ENCODE measurements at regions not wholly inside any gene's neighbourhood (a gene's known extent, or its start where the extent isn't known, plus 50 kb on each side); places are given as distances from the start of the nearest gene placed in this dataset.

- Histone ChIP-seq H3K79me2 (ENCODE audit: insufficient read depth, low read depth, low read length) (no peaks in the 10 kb centered on the region), H3K9me2 (ENCODE audit: insufficient read depth, low read length) (no peaks in the 10 kb centered on the region), H3K27ac (ENCODE audit: low read depth, low read length, poor library complexity, severe bottlenecking) (no peak overlapping the region), H3K9me3 (ENCODE audit: low read length) (no peaks in the 10 kb centered on the region), H3K36me3 (ENCODE audit: insufficient read depth, low read length) (no peaks in the 10 kb centered on the region), H4K20me1 (ENCODE audit: insufficient read depth, low read length) (no peaks in the 10 kb centered on the region), H3K4me1 (ENCODE audit: insufficient read depth, low read length, poor library complexity, severe bottlenecking) (no peaks in the 10 kb centered on the region), H3K4me3 (ENCODE audit: low read depth, low read length, poor library complexity, severe bottlenecking) (no peak overlapping the region), H2AFZ (ENCODE audit: low read length) (no peak overlapping the region), H3K4me2 (ENCODE audit: low read length) (no peak overlapping the region)
- intact Hi-C loops (cut with micrococcal nuclease; ENCODE audit: unreplicated experiment) = no loop called here
- no TSS peak for BruUV-seq (replicated peaks)
- ChIA-PET POLR2A (interaction anchor here (0.7 to 1.0 kb wide), 2 partner anchors 17 to 26 kb away, joined by 3 read pairs; no protein-coding TSS in a partner anchor), CTCF (ENCODE audit: unreplicated experiment) (no interaction called here)
- DNase-seq (ENCODE audit: low spot score) = no peak
- no peak for TF ChIP-seq CTCF (conservative IDR thresholded peaks at IDR 0.05; ENCODE audit: low read length)
- TF ChIP-seq EZH2phosphoT487 (IDR thresholded peaks at IDR 0.05; ENCODE audit: borderline replicate concordance, low read depth, low read length) = no peak
Observed at GRCh38 chr7:41403291-41403690, 299.6 kb downstream of the INHBA start.

- ChIA-PET POLR2A (no interaction called here), CTCF (ENCODE audit: unreplicated experiment) (no interaction called here)
- Histone ChIP-seq H3K79me2 (ENCODE audit: insufficient read depth, low read depth, low read length) (no peaks in the 10 kb centered on the region), H3K4me3 (ENCODE audit: low read depth, low read length, poor library complexity, severe bottlenecking) (no peak overlapping the region), H3K27ac (ENCODE audit: low read depth, low read length, poor library complexity, severe bottlenecking) (no peak overlapping the region), H4K20me1 (ENCODE audit: insufficient read depth, low read length) (no peaks in the 10 kb centered on the region), H3K9me2 (ENCODE audit: insufficient read depth, low read length) (no peaks in the 10 kb centered on the region), H2AFZ (ENCODE audit: low read length) (no peak overlapping the region), H3K4me1 (ENCODE audit: insufficient read depth, low read length, poor library complexity, severe bottlenecking) (no peaks in the 10 kb centered on the region), H3K36me3 (ENCODE audit: insufficient read depth, low read length) (no peaks in the 10 kb centered on the region), H3K4me2 (ENCODE audit: low read length) (no peak overlapping the region), H3K9me3 (ENCODE audit: low read length) (no peaks in the 10 kb centered on the region)
- DNase-seq (ENCODE audit: low spot score) = no peak
- intact Hi-C loops (cut with micrococcal nuclease; ENCODE audit: unreplicated experiment) = no loop called here
- TF ChIP-seq EZH2phosphoT487 (IDR thresholded peaks at IDR 0.05; ENCODE audit: borderline replicate concordance, low read depth, low read length) = no peak
- no peak for TF ChIP-seq CTCF (conservative IDR thresholded peaks at IDR 0.05; ENCODE audit: low read length)
- no TSS peak for BruUV-seq (replicated peaks)
Observed at GRCh38 chr7:41401833-41402232, 301.1 kb downstream of the INHBA start.

- intact Hi-C loops (cut with micrococcal nuclease; ENCODE audit: unreplicated experiment) = no loop called here
- TF ChIP-seq CTCF (conservative IDR thresholded peaks at IDR 0.05; ENCODE audit: low read length) (no peak), EZH2phosphoT487 (IDR thresholded peaks at IDR 0.05; ENCODE audit: borderline replicate concordance, low read depth, low read length) (no peak)
- no peak overlapping the region for H3K27ac ChIP-seq (ENCODE audit: low read depth, low read length, poor library complexity, severe bottlenecking)
- H3K4me2 ChIP-seq (ENCODE audit: low read length) = no peak overlapping the region
- ChIA-PET POLR2A (interaction anchor here (0.6 kb wide), 1 partner anchor 367 kb away, joined by 3 read pairs; no protein-coding TSS in a partner anchor), CTCF (ENCODE audit: unreplicated experiment) (no interaction called here)
- H3K36me3 ChIP-seq (ENCODE audit: insufficient read depth, low read length) = no peaks in the 10 kb centered on the region
- no peak overlapping the region for H2AFZ ChIP-seq (ENCODE audit: low read length)
- no peak for DNase-seq (ENCODE audit: low spot score)
- no peak overlapping the region for H3K4me3 ChIP-seq (ENCODE audit: low read depth, low read length, poor library complexity, severe bottlenecking)
- H3K9me2 ChIP-seq (ENCODE audit: insufficient read depth, low read length) = no peaks in the 10 kb centered on the region
- no peaks in the 10 kb centered on the region for H3K4me1 ChIP-seq (ENCODE audit: insufficient read depth, low read length, poor library complexity, severe bottlenecking)
- BruUV-seq (replicated peaks) = no TSS peak
- no peaks in the 10 kb centered on the region for H3K79me2 ChIP-seq (ENCODE audit: insufficient read depth, low read depth, low read length)
- no peaks in the 10 kb centered on the region for H3K9me3 ChIP-seq (ENCODE audit: low read length)
- H4K20me1 ChIP-seq (ENCODE audit: insufficient read depth, low read length) = no peaks in the 10 kb centered on the region
Observed at GRCh38 chr7:41399171-41399570, 303.7 kb downstream of the INHBA start.
